Loucy (cell line): ENCODE measurements at regions not wholly inside any gene's neighbourhood (a gene's known extent, or its start where the extent isn't known, plus 50 kb on each side); places are given as distances from the start of the nearest gene placed in this dataset.

ENCODE experiments used
- H2AFZ ChIP-seq: fragments of 200-600 bp; sonication (generic); 2 replicates; pipeline ENCODE4 v1.6.0; 2016; ENCODE audit warnings: antibody characterized with exemption, mild to moderate bottlenecking, low read length, moderate library complexity
- H3F3A ChIP-seq: fragments of 200-600 bp; 2 replicates; pipeline ENCODE4 v1.6.0; 2016; ENCODE audit warnings: antibody characterized with exemption, low read depth, mild to moderate bottlenecking
- H3K27me3 ChIP-seq: fragments of 200-600 bp; sonication (generic); 2 replicates; pipeline ENCODE4 v1.6.1; 2014; ENCODE audit warnings: low read length, mild to moderate bottlenecking; ENCODE audit not compliant: insufficient read depth, poor library complexity, severe bottlenecking
- H3K36me3 ChIP-seq: fragments of 200-600 bp; sonication (generic); 2 replicates; pipeline ENCODE4 v1.6.1; 2016; ENCODE audit warnings: low read length; ENCODE audit not compliant: insufficient read depth
- H3K4me1 ChIP-seq: fragments of 200-600 bp; sonication (generic); 2 replicates; pipeline ENCODE4 v1.5.1; 2014; ENCODE audit warnings: low read length, mild to moderate bottlenecking; ENCODE audit not compliant: insufficient read depth, poor library complexity, severe bottlenecking
- H3K4me2 ChIP-seq: fragments of 200-600 bp; sonication (generic); 2 replicates; pipeline ENCODE4 v1.6.0; 2014; ENCODE audit warnings: antibody characterized with exemption, low read length, low read depth, mild to moderate bottlenecking; ENCODE audit not compliant: poor library complexity, severe bottlenecking
- H3K4me3 ChIP-seq: fragments of 200-600 bp; sonication (generic); 2 replicates; pipeline ENCODE4 v1.5.1; 2014; ENCODE audit warnings: low read length, mild to moderate bottlenecking, mixed read lengths; ENCODE audit not compliant: poor library complexity, severe bottlenecking
- H3K79me2 ChIP-seq: fragments of 200-600 bp; sonication (generic); 2 replicates; pipeline ENCODE4 v1.6.1; 2014; ENCODE audit warnings: low read length; ENCODE audit not compliant: insufficient read depth
- H3K9ac ChIP-seq: fragments of 200-600 bp; sonication (generic); 2 replicates; pipeline ENCODE4 v1.6.0; 2014; ENCODE audit warnings: mild to moderate bottlenecking, low read depth, low read length, moderate library complexity; ENCODE audit not compliant: poor library complexity, severe bottlenecking
- H3K9me2 ChIP-seq: fragments of 200-600 bp; sonication (generic); replicated peaks from 2 replicates; pipeline ENCODE4 v1.6.1; 2016; ENCODE audit warnings: low read depth, low read length, mixed read lengths
- H3K9me3 ChIP-seq: fragments of 200-600 bp; sonication (generic); 2 replicates; pipeline ENCODE4 v1.6.1; 2014; ENCODE audit warnings: mild to moderate bottlenecking, antibody characterized with exemption, low read length, low read depth; ENCODE audit not compliant: insufficient read depth
- H4K20me1 ChIP-seq: fragments of 200-600 bp; sonication (generic); 2 replicates; pipeline ENCODE4 v1.6.0; 2014; ENCODE audit warnings: antibody characterized with exemption, low read length, mild to moderate bottlenecking; ENCODE audit not compliant: insufficient read depth, poor library complexity, severe bottlenecking
- EZH2phosphoT487 ChIP-seq: fragments of 200-600 bp; IDR thresholded peaks from 2 replicates; pipeline ENCODE4 v1.6.1; 2018; ENCODE audit warnings: antibody characterized with exemption, mild to moderate bottlenecking, moderate library complexity, borderline replicate concordance
- TF ChIP-seq, protein P1 (sequence below): fragments of 200-600 bp; sonication (generic); conservative IDR thresholded peaks from 2 replicates; pipeline ENCODE4 v1.5.1; 2014; ENCODE audit warnings: mild to moderate bottlenecking, antibody characterized with exemption, low read length

GRCh38 chr9:91034521-91034920 is 232.9 kb downstream of the SYK start:
- TF ChIP-seq, protein P1, sequence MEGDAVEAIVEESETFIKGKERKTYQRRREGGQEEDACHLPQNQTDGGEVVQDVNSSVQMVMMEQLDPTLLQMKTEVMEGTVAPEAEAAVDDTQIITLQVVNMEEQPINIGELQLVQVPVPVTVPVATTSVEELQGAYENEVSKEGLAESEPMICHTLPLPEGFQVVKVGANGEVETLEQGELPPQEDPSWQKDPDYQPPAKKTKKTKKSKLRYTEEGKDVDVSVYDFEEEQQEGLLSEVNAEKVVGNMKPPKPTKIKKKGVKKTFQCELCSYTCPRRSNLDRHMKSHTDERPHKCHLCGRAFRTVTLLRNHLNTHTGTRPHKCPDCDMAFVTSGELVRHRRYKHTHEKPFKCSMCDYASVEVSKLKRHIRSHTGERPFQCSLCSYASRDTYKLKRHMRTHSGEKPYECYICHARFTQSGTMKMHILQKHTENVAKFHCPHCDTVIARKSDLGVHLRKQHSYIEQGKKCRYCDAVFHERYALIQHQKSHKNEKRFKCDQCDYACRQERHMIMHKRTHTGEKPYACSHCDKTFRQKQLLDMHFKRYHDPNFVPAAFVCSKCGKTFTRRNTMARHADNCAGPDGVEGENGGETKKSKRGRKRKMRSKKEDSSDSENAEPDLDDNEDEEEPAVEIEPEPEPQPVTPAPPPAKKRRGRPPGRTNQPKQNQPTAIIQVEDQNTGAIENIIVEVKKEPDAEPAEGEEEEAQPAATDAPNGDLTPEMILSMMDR: no peak
- no peak for TF ChIP-seq EZH2phosphoT487
- H3K9me2 ChIP-seq: no peaks in the 10 kb centered on the region
- H3K27me3 ChIP-seq: no peaks in the 10 kb centered on the region
- H3K4me1 ChIP-seq: peaks cover 20% of the 10 kb centered on the region
- no peaks in the 10 kb centered on the region for H3K9me3 ChIP-seq
- no peaks in the 10 kb centered on the region for H3F3A ChIP-seq
- no peak overlapping the region for H3K4me3 ChIP-seq
- H3K4me2 ChIP-seq: no peak overlapping the region
- no peaks in the 10 kb centered on the region for H3K36me3 ChIP-seq
- H4K20me1 ChIP-seq: no peaks in the 10 kb centered on the region
- H3K79me2 ChIP-seq: no peaks in the 10 kb centered on the region
- no peak overlapping the region for H2AFZ ChIP-seq
- no peak overlapping the region for H3K9ac ChIP-seq

- no peak for TF ChIP-seq EZH2phosphoT487
- TF ChIP-seq, protein P1: no peak
- H3K4me2 ChIP-seq: no peak overlapping the region
- no peaks in the 10 kb centered on the region for H3K79me2 ChIP-seq
- H3K4me1 ChIP-seq: peaks cover 25% of the 10 kb centered on the region
- H3K36me3 ChIP-seq: no peaks in the 10 kb centered on the region
- no peaks in the 10 kb centered on the region for H3K9me3 ChIP-seq
- no peaks in the 10 kb centered on the region for H3K27me3 ChIP-seq
- no peaks in the 10 kb centered on the region for H3F3A ChIP-seq
- no peak overlapping the region for H2AFZ ChIP-seq
- H4K20me1 ChIP-seq: no peaks in the 10 kb centered on the region
- H3K9ac ChIP-seq: no peak overlapping the region
- H3K4me3 ChIP-seq: no peak overlapping the region
- H3K9me2 ChIP-seq: no peaks in the 10 kb centered on the region
These were observed 233.6 kb downstream of the SYK start for GRCh38 chr9:91034976-91035824.

DNA sequence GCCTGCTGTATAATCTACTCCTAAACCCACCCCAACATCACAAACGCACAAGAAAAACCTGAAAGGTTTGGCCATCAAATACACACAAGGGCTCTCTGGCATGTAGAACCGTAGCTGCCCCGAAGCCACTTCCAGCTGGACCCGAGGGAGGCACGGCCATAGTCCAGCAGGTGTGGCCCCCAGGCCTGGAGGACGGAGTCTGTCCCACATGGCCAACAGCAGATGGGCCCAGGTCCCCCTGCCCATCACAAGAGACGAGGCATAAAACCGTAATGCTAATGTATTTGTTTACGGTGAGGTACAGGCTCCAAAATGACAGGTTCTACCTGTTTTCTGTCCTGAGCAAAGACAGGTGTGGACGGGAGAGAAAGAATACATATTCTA is 234.2 kb downstream of the SYK start:
- peaks cover 25% of the 10 kb centered on the region for H3K4me1 ChIP-seq
- no peaks in the 10 kb centered on the region for H3K9me2 ChIP-seq
- no peak overlapping the region for H2AFZ ChIP-seq
- no peak overlapping the region for H3K9ac ChIP-seq
- H3F3A ChIP-seq: no peaks in the 10 kb centered on the region
- H3K4me3 ChIP-seq: no peak overlapping the region
- no peak overlapping the region for H3K4me2 ChIP-seq
- H4K20me1 ChIP-seq: no peaks in the 10 kb centered on the region
- H3K9me3 ChIP-seq: no peaks in the 10 kb centered on the region
- no peaks in the 10 kb centered on the region for H3K27me3 ChIP-seq
- TF ChIP-seq EZH2phosphoT487: no peak
- TF ChIP-seq, protein P1: no peak
- H3K79me2 ChIP-seq: no peaks in the 10 kb centered on the region
- H3K36me3 ChIP-seq: no peaks in the 10 kb centered on the region
